Thyroid gland (tissue), 4 donors: ENCODE measurements at regions not wholly inside any gene's neighbourhood (a gene's known extent, or its start where the extent isn't known, plus 50 kb on each side); places are given as distances from the start of the nearest gene placed in this dataset.
A peak's percentile ranks its signal among the peaks of the same experiment; 100 is the strongest.

Source experiments
- DNase-seq, 2 donors: peaks; one replicate each; pipeline ENCODE4 v3.0.0-alpha.2; 2019
- H3K27ac ChIP-seq, 3 donors: fragments of 200-600 bp; sonication (generic); 1 replicate in 2 of 3; 2 replicates in 1 of 3; pipeline ENCODE4 v1.5.1; 2016 to 2019; ENCODE audit warnings: mild to moderate bottlenecking in 1 of 3, moderate library complexity in 1 of 3
- H3K27me3 ChIP-seq: fragments of 200-600 bp; sonication (generic); one replicate; pipeline ENCODE4 v1.5.1; 2019
- H3K36me3 ChIP-seq, 2 donors: fragments of 200-600 bp; sonication (generic); one replicate each; pipeline ENCODE4 v1.5.1; 2016 to 2019
- H3K4me1 ChIP-seq, 2 donors: fragments of 200-600 bp; sonication (generic); one replicate each; pipeline ENCODE4 v1.5.1; 2017 to 2019
- H3K4me3 ChIP-seq, 3 donors: fragments of 200-600 bp; sonication (generic); replicated peaks in 1 of 3; 1 replicate in 2 of 3; 2 replicates in 1 of 3; pipeline ENCODE4 v1.5.1; 2016; ENCODE audit warnings: mild to moderate bottlenecking in 1 of 3
- H3K9me3 ChIP-seq: fragments of 200-600 bp; sonication (generic); one replicate; pipeline ENCODE4 v1.5.1; 2017
- POLR2A ChIP-seq, 2 donors: fragments of 450-650 bp; IDR thresholded peaks; one replicate each; pipeline ENCODE4 v1.6.1; 2017; ENCODE audit warnings: antibody characterized with exemption in 2 of 2, mild to moderate bottlenecking in 2 of 2, moderate library complexity in 1 of 2
- WGBS, 2 donors: methylation state at CpG; one replicate each; pipeline ENCODE4 v1.1.5; 2017; 5-methylcytosine and 5-hydroxymethylcytosine counted together
- intact Hi-C: fragments of 100-400 bp; cut with DNase I; formaldehyde crosslinking; loops from one replicate; pipeline ENCODE4 v1.15.1; 2023
- TF ChIP-seq, protein P1 (sequence below), 6 experiments: fragments of 200-600 bp in 3 of 6; fragments of 450-650 bp in 3 of 6; sonication (generic) in 3 of 6; IDR thresholded peaks; one replicate each; pipeline ENCODE4 v1.5.1; 2016 to 2019; ENCODE audit warnings: antibody characterized with exemption in 6 of 6, mild to moderate bottlenecking in 2 of 6, inconsistent platforms in 1 of 6, moderate library complexity in 1 of 6

DNA sequence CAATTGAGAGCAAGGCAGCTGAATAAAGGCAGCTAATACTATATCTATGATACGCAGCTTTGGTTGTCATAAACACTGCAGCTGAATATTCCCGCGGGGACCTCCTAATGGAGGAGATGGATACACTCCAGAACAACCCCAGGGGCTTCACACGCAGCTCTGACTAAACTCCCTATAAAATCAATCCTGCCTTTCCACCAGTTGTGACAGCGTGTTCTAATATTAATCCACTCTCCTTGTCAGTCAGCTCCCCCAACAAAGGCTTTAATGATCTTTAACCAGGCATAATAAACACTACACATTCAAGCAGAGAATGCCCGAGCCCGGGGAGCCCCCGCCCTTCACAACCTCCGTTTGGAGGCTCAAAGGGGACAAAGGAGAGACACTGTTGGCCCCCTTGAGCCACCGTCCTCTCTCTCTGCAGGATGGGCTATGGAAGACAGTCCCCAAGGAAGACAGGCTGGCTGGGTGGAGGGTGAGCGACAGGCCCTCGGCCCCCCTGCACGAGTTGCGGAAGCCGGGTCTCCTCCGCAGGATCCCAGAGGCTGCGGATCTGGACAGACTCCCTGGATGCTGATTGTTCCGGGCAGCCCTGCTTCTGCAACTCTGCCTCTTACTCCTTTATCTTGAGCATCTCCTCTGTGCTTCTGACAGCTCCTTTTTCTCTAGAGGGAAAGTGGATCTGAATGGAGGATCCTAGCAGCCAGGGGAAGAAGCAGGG, 565.2 kb downstream of the BUD13 start:
- H3K4me1 ChIP-seq: no peaks in the 10 kb centered on the region
- H3K9me3 ChIP-seq: no peaks in the 10 kb centered on the region
- H3K27ac ChIP-seq: no peak overlapping the region
- intact Hi-C loops: no loop called here
- TF ChIP-seq, protein P1, sequence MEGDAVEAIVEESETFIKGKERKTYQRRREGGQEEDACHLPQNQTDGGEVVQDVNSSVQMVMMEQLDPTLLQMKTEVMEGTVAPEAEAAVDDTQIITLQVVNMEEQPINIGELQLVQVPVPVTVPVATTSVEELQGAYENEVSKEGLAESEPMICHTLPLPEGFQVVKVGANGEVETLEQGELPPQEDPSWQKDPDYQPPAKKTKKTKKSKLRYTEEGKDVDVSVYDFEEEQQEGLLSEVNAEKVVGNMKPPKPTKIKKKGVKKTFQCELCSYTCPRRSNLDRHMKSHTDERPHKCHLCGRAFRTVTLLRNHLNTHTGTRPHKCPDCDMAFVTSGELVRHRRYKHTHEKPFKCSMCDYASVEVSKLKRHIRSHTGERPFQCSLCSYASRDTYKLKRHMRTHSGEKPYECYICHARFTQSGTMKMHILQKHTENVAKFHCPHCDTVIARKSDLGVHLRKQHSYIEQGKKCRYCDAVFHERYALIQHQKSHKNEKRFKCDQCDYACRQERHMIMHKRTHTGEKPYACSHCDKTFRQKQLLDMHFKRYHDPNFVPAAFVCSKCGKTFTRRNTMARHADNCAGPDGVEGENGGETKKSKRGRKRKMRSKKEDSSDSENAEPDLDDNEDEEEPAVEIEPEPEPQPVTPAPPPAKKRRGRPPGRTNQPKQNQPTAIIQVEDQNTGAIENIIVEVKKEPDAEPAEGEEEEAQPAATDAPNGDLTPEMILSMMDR (IDR thresholded peaks at IDR 0.05): no peak
- TF ChIP-seq POLR2A (IDR thresholded peaks at IDR 0.05): no peak
- no peak for DNase-seq
- H3K36me3 ChIP-seq: no peaks in the 10 kb centered on the region
- H3K4me3 ChIP-seq: no peak overlapping the region
- no peaks in the 10 kb centered on the region for H3K27me3 ChIP-seq
- 62 to 66% methylated on average over 18 of the region's 18 CpGs for WGBS, 2 donors

DNA sequence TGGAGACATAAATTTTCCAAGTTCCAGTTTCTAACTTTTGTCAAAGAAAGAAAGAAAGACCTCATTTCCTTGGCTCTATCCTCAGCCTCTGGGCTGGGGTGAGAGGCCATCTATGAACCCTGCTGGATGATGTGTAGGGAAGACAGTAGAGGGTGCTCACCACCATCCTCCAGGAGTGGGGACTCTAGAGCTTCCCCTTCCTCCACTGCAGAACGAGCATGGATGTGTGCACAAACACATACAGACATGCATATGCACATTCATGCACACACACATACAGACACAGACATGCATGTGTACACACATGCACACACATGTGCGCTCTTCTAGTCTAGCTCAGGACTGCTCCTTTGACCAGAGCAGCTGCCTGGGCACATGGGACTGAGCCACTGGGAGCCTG, 565.8 kb downstream of the BUD13 start:
- H3K4me1 ChIP-seq: no peaks in the 10 kb centered on the region
- H3K9me3 ChIP-seq: no peaks in the 10 kb centered on the region
- intact Hi-C loops: no loop called here
- no peaks in the 10 kb centered on the region for H3K27me3 ChIP-seq
- no peak overlapping the region for H3K4me3 ChIP-seq
- no peak for DNase-seq
- no peak overlapping the region for H3K27ac ChIP-seq
- H3K36me3 ChIP-seq: no peaks in the 10 kb centered on the region
- TF ChIP-seq, protein P1 (IDR thresholded peaks at IDR 0.05): no peak
- no peak for TF ChIP-seq POLR2A (IDR thresholded peaks at IDR 0.05)
- 64 to 83% methylated on average over 1 to 2 of the region's 2 CpGs for WGBS, 2 donors

DNA sequence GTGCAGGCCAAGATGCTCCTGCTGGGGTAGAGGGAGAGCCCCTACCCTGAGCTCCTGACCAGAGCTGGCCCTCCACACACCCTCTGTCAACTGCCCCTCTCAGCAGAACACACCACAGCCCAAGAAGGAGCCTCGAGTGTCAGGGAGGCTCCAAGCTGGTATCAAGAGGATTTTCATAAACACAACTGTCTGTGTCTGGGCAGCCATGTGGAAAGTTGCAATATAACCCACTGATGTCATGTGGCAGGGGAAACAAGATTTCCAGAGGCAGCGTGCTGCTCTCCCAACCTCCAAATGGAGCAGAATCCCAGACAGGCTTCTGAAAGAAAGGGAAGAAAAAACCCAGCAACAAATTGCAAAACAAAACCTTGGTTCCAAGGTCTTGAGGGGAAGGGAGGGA, 569.9 kb downstream of the BUD13 start:
- no peak for TF ChIP-seq POLR2A (IDR thresholded peaks at IDR 0.05)
- intact Hi-C loops: no loop called here
- 44 to 46% methylated on average over 2 of the region's 2 CpGs for WGBS, 2 donors

DNA sequence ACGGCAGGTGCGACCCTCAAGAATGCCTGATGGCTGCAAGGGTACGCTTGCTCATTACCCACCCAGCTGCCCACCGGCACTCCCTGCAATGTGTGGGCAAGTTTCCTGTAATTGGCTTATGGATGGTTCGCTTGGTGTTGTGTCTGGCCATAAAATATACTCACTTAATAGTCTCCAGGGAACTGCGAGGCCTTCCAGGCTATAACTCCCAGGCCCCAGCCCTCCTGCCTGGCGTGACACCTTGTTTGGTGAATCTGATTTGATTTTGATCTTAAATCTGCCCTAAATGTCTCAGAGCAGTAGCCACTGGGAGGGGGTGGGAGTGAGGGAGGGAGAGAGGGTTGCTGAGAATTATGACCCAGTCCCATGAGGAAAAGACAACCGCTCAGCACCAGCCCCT, 572.2 kb downstream of the BUD13 start:
- H3K27me3 ChIP-seq: no peaks in the 10 kb centered on the region
- no peak overlapping the region for H3K27ac ChIP-seq
- no peaks in the 10 kb centered on the region for H3K4me1 ChIP-seq
- H3K4me3 ChIP-seq: no peak overlapping the region
- DNase-seq: no peak
- TF ChIP-seq, protein P1 (IDR thresholded peaks at IDR 0.05): no peak
- TF ChIP-seq POLR2A (IDR thresholded peaks at IDR 0.05): no peak
- no peaks in the 10 kb centered on the region for H3K36me3 ChIP-seq
- intact Hi-C loops: no loop called here
- H3K9me3 ChIP-seq: no peaks in the 10 kb centered on the region
- 92 to 93% methylated on average over 6 to 8 of the region's 8 CpGs for WGBS, 2 donors

More for the DNA sequence above, 569.9 kb downstream of the BUD13 start:
- no peak for DNase-seq
- no peak overlapping the region for H3K4me3 ChIP-seq
- H3K27ac ChIP-seq: no peak overlapping the region
- H3K4me1 ChIP-seq: no peaks in the 10 kb centered on the region
- no peaks in the 10 kb centered on the region for H3K27me3 ChIP-seq
- no peaks in the 10 kb centered on the region for H3K9me3 ChIP-seq
- H3K36me3 ChIP-seq: no peaks in the 10 kb centered on the region

DNA sequence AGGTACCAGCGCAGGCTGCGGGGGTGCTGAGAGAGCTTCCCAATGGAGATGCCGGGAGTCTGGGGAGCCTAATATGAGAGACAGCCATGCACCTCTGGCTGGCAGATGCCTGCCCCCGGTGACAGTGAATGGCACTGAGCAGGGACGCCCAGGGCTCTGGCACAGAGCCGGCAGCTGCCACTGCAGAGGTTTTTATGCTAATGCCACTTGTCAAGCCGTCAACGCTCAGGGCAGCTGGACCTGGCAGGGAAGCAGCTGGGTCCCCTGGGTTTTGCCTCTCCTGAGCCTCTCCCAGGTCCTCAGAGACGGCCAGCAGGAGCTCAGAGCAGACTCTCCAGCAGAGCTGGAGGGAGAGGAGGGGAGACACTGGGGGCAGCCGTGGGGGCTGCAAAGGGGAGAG, 573.6 kb downstream of the BUD13 start:
- Histone ChIP-seq H3K4me1 (no peaks in the 10 kb centered on the region), H3K27ac (no peak overlapping the region), H3K9me3 (no peaks in the 10 kb centered on the region), H3K36me3 (no peaks in the 10 kb centered on the region), H3K27me3 (no peaks in the 10 kb centered on the region), H3K4me3 (no peak overlapping the region)
- TF ChIP-seq POLR2A (IDR thresholded peaks at IDR 0.05): no peak
- TF ChIP-seq, protein P1 (IDR thresholded peaks at IDR 0.05): no peak
- WGBS, 2 donors: 35 to 77% methylated on average over 4 to 9 of the region's 10 CpGs
- peak; percentile 20 to 31 for DNase-seq
- intact Hi-C loops: no loop called here
